Psoas muscle (tissue), 7 donors: ENCODE measurements at regions not wholly inside any gene's neighbourhood (a gene's known extent, or its start where the extent isn't known, plus 50 kb on each side); places are given as distances from the start of the nearest gene placed in this dataset.

Experiments
- ATAC-seq, 4 donors: fragments of 200-7000 bp; cut with Tn5 transposase; one replicate each; pipeline ENCODE4 v1.9.1; 2020; ENCODE audit warnings: moderate library complexity in 3 of 4, mild to moderate bottlenecking in 2 of 4
- DNase-seq, 2 donors: peaks; one replicate each; pipeline ENCODE4 v3.0.0-alpha.2; 2020
- H3K27ac ChIP-seq: fragments of 200-600 bp; one replicate; pipeline ENCODE4 v1.8.0; 2022
- H3K27me3 ChIP-seq, 3 donors: fragments of 200-600 bp in 1 of 3; one replicate each; pipeline versions ENCODE4 v1.6.1 to v1.8.0; 2013 to 2022; ENCODE audit warnings: low read length in 2 of 3, mild to moderate bottlenecking in 2 of 3, moderate library complexity in 1 of 3; ENCODE audit not compliant: insufficient read depth in 3 of 3
- H3K36me3 ChIP-seq, 2 donors: fragments of 200-600 bp in 1 of 2; one replicate each; pipeline versions ENCODE4 v1.6.1 to v1.8.0; 2013 to 2022; ENCODE audit warnings: low read depth in 1 of 2, mild to moderate bottlenecking in 1 of 2, moderate library complexity in 1 of 2; ENCODE audit not compliant: insufficient read depth in 1 of 2
- H3K4me1 ChIP-seq: fragments of 200-600 bp; one replicate; pipeline ENCODE4 v1.8.0; 2022
- H3K4me3 ChIP-seq: fragments of 200-600 bp; one replicate; pipeline ENCODE4 v1.8.0; 2022; ENCODE audit warnings: mild to moderate bottlenecking
- H3K9me3 ChIP-seq: fragments of 200-600 bp; one replicate; pipeline ENCODE4 v1.8.0; 2022
- WGBS, 3 donors: extraction: QIAGEN DNeasy Blood & Tissue Kit; methylation state at CpG; one replicate each; pipeline versions ENCODE4 v1.1.6 to v1.1.7; 2013; 5-methylcytosine and 5-hydroxymethylcytosine counted together
- intact Hi-C, 2 donors: fragments of 100-400 bp; cut with DNase I; formaldehyde crosslinking; loops; one replicate each; pipeline versions ENCODE4 v1.11.0 to v1.14.2; 2022
- TF ChIP-seq, protein P1 (sequence below): fragments of 200-600 bp; IDR thresholded peaks from one replicate; pipeline ENCODE4 v1.8.0; 2022; ENCODE audit warnings: antibody characterized with exemption
- donor health status: healthy with polysubstance abuse.
- donor health status: DM: no; HTN: no; CAD: no; lungs with moderate emphysema.
- donor health status: Bipolar disorder and iron deficiency.
- donor health status: healthy.
- donor health status: DM: yes; HTN: yes; CAD: no.
- donor health status: DM: no; HTN: no; CAD: no.
- donor health status: DM: yes; HTN: yes; CAD: no.

GRCh38 chr4:82172186-82172585, 201.6 kb downstream of the HNRNPD start:
- ATAC-seq, result no peak
- Histone ChIP-seq H3K27me3 (no peaks in the 10 kb centered on the region), H3K36me3 (no peaks in the 10 kb centered on the region), H3K27ac (no peak overlapping the region), H3K4me1 (no peaks in the 10 kb centered on the region), H3K9me3 (no peaks in the 10 kb centered on the region), H3K4me3 (no peak overlapping the region)
- 88 to 94% (median 93%) methylated on average over 1 of the region's 1 CpG for WGBS, 3 donors
- TF ChIP-seq, protein P1, sequence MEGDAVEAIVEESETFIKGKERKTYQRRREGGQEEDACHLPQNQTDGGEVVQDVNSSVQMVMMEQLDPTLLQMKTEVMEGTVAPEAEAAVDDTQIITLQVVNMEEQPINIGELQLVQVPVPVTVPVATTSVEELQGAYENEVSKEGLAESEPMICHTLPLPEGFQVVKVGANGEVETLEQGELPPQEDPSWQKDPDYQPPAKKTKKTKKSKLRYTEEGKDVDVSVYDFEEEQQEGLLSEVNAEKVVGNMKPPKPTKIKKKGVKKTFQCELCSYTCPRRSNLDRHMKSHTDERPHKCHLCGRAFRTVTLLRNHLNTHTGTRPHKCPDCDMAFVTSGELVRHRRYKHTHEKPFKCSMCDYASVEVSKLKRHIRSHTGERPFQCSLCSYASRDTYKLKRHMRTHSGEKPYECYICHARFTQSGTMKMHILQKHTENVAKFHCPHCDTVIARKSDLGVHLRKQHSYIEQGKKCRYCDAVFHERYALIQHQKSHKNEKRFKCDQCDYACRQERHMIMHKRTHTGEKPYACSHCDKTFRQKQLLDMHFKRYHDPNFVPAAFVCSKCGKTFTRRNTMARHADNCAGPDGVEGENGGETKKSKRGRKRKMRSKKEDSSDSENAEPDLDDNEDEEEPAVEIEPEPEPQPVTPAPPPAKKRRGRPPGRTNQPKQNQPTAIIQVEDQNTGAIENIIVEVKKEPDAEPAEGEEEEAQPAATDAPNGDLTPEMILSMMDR, result no peak
- DNase-seq, result no peak
- intact Hi-C loops, result no loop called here

DNA sequence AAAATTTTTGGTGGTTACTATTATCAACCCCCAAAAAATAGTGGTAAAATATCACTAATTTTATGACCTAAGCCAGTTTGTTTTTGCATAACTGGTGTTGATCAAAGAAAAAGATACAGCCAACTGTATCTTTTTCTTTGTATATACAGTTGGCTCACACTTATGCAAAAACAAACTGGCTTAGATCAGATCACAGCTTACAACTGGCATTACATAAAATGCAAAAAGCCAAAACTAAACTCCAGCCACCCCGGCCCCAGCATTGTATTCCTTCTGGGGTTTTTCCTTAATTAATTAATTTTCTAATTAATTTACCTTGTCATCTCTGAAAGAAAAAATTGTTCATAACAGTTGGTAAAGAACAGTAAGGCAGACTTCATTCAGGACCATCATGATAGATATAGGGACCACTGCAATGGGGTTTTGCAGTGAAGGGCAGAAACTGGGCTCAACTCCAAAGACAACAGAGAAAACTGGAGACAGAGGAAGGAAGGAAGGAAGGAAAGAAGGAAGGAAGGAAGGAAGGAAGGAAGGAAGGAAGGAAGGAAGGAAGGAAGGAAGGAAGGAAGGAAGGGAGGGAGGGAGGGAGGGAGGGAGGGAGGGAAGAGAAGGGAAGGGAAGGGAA, 202.1 kb downstream of the HNRNPD start:
- no peak overlapping the region for H3K4me3 ChIP-seq
- TF ChIP-seq, protein P1, result no peak
- 63 to 77% (median 68%) methylated on average over 1 of the region's 1 CpG for WGBS, 3 donors
- H3K36me3 ChIP-seq, result no peaks in the 10 kb centered on the region
- H3K27ac ChIP-seq, result no peak overlapping the region
- intact Hi-C loops, result no loop called here
- H3K27me3 ChIP-seq, result no peaks in the 10 kb centered on the region
- ATAC-seq (no peak), DNase-seq (no peak)
- H3K9me3 ChIP-seq, result no peaks in the 10 kb centered on the region
- no peaks in the 10 kb centered on the region for H3K4me1 ChIP-seq

- ATAC-seq, result no peak
- Histone ChIP-seq H3K9me3 (no peaks in the 10 kb centered on the region), H3K36me3 (no peaks in the 10 kb centered on the region), H3K4me3 (no peak overlapping the region), H3K27me3 (no peaks in the 10 kb centered on the region), H3K27ac (no peak overlapping the region), H3K4me1 (no peaks in the 10 kb centered on the region)
- no peak for DNase-seq
- TF ChIP-seq, protein P1, result no peak
- intact Hi-C loops, result no loop called here
Observed at GRCh38 chr4:82149750-82150149, 224.0 kb downstream of the HNRNPD start.

DNA sequence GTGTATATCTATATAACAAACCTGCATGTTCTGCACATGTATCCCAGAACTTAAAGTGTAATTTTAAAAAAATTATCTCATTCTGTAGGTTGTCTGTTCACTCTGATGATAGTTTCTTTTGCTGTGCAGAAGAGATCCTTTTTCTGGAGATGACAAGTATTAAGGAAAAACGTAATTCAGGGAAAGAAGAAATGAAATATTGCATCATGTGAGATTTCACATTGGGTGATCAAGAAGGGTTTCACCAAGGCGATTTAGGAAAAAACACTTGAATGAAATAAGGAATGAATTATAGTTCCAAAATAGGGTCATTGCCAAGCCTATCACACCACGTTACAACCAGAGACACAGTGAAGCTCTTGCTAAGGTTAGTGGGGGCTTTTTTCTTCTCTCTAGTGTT, 227.9 kb downstream of the HNRNPD start:
- no peak for ATAC-seq
- intact Hi-C loops, result no loop called here

More for the DNA sequence above, 227.9 kb downstream of the HNRNPD start:
- Histone ChIP-seq H3K4me3 (no peak overlapping the region), H3K4me1 (no peaks in the 10 kb centered on the region), H3K27me3 (no peaks in the 10 kb centered on the region), H3K27ac (no peak overlapping the region), H3K9me3 (no peaks in the 10 kb centered on the region), H3K36me3 (no peaks in the 10 kb centered on the region)
- WGBS, 3 donors, result 66 to 79% (median 74%) methylated on average over 3 of the region's 3 CpGs
- TF ChIP-seq, protein P1, result no peak
- no peak for DNase-seq
